NOMO-1 (cell line): ENCODE measurements at regions not wholly inside any gene's neighbourhood (a gene's known extent, or its start where the extent isn't known, plus 50 kb on each side); places are given as distances from the start of the nearest gene placed in this dataset.
"Not testable (repeated sequence)": the region's sequence is repeated elsewhere in the genome, so short reads cannot be mapped to it uniquely, and the experiment has no call there.

Experiments used
- DNase-seq, 2 experiments: peaks; one replicate each; lab custom pipeline; 2025; ENCODE audit not compliant: unreplicated experiment in 2 of 2; lab: John Stamatoyannopoulos, UW

DNA sequence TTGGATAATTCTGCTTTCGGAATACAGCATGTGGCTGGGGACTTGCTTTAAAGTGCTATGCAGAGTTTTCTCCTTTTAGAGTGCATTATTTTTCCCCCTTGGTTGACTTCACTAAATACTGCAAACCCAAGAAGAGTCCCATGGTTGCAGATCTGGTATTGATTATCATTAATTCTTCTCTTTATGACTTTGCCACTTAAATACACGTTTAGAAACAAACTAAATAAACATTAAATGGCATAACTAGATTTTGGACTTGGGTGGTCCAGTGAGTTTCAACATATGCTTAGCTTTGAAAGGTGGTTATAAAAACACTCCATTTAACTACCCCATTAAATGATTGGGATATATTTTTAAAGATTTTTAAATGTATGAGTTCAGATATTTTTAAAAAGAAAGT lies 279.2 kb downstream of the SOX4 start:
- no peak for DNase-seq

- DNase-seq, result no peak
Observed at GRCh38 chr6:21873562-21873961, 280.0 kb downstream of the SOX4 start.

DNA sequence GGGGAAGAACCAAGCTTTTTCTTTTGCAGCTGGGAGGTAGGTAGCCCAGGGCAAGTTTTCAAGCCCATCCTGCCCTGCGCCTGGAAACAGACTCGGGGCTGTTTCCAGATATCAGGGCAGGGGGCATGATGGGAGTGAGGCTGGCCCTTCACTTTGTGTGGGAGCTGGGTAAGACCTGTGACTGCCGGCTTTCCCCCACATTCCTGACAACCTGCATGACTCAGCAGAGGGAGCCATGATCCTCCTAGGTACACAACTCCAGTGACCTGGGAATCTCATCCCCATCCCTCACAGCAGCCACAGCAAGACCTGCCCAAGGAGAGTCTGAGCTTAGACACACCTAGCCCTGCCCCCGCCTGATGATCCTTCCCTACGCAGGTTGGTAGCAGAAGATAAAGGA lies 280.8 kb downstream of the SOX4 start:
- DNase-seq, result no peak

- DNase-seq, result not testable (repeated sequence)
Observed at GRCh38 chr6:21877037-21877436, 283.5 kb downstream of the SOX4 start.

DNA sequence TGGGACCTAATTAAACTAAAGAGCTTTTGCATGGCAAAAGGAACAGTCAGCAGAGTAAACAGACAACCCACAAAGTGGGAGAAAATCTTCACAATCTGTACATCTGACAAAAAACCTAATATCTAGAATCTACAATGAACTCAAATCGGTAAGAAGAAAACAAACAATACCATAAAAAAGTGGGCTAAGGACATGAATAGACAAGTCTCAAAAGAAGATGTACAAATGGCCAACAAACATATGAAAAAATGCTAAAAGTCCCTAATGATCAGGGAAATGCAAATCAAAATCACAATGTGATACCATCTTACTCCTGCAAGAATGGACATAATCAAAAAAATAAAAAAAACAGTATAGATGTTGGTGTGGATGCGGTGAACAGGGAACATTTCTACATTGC lies 286.7 kb downstream of the SOX4 start:
- DNase-seq, result not testable (repeated sequence)

DNA sequence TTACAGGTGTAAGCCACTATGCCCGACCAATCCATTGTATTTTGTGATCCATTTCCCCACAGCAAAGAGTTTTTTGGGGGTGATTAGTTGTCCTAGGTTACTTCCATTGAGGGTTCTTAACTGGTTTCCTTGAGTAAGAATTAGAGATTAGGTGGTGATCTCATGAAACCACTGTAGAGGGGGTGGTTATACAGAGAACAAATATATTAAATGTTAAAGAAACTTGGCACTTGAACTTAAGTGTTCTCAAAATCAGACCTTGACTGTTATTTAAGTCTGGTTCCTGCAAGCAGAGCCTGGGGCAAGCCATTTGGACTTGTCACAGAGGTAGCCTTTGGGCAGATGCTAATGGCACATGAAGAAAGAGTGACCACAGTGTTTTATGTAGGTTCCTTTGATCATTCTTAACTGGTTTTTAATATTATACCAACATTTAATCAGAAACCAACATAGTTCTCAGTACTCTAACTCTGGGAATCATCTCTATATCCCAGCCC lies 288.5 kb downstream of the SOX4 start:
- no peak for DNase-seq

DNA sequence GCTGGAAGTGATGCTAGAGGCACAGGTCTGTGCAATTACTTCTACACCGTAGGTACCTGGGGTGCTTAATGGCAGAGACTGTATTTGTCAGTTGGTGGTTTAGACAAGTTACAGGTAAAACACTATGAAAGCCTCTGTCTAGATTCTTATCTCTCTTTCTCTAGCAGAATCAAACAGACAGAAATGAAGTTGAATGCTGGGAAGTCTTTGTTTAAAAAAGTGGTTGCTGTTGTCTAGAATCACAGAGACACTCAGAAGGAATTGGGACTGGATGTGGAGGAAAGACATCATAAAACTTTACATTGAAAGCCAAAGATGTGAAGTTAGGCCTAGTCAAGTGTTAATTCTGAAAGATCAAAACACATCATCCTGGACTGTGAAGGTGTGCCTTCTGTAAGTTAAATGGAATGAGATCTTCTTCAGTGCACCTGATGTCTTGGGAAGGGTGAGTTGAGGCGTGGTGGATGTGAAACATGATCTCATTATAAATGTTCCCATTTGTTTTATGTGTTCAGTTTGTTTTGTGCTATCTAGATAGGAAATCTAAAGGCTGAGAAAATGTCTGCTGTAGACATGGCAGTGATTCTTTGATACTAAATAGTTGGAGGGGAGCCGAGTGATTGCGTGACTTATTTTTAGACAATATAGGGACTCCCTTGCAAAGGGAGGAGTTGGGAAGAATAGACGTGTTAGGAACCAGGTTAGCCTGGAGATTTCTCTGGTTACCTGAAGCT lies 290.2 kb downstream of the SOX4 start:
- no peak for DNase-seq

DNA sequence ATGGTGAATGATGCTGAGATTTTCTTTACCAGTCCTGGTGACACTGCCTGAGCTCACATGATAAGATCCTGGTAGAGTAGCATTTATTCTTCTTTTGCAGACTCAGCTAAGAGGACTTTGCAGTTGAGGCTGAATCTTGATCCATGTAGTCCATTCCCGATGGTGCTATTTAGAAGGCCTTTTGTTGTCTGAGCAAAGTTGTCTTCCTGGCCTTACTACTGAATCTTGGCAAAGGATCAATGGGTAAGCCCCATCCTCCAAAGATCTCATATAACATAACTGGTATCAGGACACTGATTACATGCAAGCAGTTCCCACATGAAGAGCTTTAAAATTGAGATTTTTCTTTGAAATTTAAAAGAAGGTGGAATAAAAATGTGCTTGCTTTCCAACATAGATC lies 291.6 kb downstream of the SOX4 start:
- DNase-seq, result no peak

DNA sequence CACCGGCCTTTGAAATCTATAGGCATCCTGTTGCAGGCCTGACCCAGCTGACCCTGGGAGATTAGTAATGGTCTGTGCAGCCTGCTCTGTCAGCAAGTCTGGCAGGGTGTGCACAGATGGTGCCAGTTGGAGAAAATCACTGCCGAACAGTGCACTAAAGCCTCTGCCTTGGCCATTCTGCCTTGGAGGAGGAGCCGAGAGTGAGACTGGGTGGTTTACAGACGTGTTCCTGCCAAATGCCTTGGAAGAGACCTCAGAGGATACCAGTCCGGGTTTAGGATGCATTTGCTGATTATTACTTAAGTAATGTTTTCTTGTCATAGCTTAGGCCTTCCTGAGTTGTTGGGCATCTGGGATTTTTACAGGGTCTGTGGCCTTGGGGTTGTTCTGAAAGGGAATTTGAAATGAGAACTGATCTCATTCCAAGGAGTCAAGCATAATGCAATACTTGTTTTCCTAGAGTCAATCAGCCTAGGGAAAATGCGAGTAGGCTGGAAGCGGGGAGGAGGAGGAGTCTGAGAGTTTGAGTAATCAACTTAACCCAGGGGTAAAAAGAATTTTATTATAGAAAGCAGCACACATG lies 292.1 kb downstream of the SOX4 start:
- no peak for DNase-seq

GRCh38 chr6:21886542-21887151 lies 293.1 kb downstream of the SOX4 start:
- DNase-seq, result no peak

- DNase-seq, result no peak
Observed at GRCh38 chr6:21887231-21888185, 294.0 kb downstream of the SOX4 start.

GRCh38 chr6:21891080-21891479 lies 297.5 kb downstream of the SOX4 start:
- no peak for DNase-seq

DNA sequence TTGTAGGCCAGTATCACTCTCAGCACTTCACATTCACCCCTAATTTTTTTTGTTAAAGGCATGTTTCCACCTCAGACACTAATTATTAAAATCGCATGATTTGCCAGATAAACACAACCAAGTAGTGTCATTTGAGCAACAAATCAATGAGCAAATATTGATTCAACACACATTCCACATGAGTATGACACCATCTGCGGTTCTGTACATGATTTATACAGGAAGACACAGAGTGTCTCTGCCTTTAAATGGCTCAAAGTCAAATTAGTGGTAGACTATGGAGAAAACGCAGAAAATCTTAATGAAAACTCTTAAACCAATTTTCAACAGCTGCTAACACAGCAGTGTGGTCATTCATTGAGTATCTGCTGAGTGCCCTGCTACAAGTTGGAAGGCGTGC lies 300.2 kb downstream of the SOX4 start:
- DNase-seq, result no peak

DNA sequence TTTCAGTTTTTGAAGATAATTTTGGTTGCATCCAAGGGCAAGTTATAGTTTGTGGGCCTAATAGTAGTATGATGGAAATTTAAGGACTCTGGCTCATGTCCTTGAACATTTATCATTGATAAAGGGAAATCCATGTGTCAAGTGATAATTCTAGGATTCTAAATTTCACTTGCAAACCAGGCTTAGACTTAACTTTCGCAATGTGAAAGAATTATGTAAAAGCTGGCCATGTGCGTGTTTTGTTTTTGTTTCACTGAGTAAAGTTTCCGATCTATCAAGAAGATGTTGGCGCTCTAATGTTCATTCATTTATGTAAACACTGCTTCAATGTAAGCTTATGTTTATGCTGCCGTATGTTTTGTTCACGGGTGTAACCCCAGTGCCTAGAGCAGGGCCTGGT lies 302.0 kb downstream of the SOX4 start:
- no peak for DNase-seq

DNA sequence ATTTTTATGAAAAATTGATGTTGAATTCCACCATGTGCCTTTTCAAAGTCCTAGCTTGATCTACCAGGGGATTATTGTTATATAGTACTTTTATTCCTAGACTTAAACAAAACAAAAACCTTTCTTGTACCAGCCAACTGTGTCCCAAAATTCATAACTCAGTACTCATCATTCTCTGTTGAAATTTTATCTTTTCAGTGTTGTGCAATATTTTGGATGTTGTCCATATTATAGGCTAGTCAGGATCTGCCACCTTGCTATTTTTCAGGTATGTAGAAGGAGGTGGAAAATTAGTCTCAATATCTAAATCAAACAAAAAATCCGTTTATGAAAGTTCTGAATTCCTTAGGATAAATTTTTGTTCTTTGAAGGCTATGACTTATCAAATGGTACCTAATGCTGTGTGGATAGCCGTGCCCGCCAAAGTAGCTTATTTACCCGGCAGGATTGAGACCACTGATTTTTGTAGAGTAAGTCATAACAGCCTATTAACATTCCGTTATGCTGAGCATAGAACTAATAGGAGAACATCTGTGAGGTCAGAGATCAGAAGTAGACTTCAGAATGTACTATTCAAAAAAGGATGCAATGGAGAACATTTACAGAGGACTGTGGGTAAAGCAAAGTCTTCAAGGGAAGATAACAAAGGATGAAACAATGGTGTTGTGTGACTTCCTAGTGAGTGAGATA lies 304.7 kb downstream of the SOX4 start:
- DNase-seq, result no peak

DNA sequence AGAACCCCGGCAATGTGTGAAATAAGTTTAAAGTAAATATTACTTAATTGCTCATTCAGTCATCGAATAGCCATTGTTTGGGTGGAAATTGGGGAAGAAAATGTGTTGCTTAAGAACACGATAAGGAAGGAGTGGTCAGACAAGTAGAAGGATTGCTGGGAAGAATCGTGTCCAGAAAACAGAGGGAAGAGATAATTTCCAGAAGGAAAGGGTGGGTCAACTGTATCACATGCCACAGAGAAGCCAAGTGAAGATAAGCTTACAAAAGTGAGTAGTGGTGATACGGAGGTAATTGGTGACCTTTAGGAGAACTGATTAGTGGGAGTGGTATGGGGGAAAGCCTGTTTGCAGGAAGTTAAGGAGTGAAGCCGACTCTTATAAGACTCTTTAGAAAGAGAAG lies 306.2 kb downstream of the SOX4 start:
- DNase-seq, result no peak

DNA sequence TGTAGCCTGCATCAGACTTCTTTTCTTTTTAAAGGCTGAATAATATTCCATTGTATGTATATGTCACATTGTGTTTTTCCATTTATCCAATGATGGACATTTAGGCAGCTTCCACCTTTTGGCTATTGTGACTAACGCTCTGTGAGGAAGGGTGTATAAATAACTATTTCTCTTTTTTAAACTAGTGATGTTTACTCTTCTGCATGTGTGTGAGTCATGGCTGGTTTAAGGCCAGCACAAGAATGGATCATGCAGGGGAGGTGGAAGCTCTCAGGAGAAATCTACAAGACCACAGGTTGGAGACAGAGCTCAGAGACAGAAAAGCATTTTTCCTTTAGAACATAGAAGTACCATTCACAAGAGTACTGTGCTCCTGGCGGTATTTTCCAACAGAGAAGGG lies 307.2 kb downstream of the SOX4 start:
- no peak for DNase-seq

- no peak for DNase-seq
Observed at GRCh38 chr6:21902628-21903169, 309.1 kb downstream of the SOX4 start.

DNA sequence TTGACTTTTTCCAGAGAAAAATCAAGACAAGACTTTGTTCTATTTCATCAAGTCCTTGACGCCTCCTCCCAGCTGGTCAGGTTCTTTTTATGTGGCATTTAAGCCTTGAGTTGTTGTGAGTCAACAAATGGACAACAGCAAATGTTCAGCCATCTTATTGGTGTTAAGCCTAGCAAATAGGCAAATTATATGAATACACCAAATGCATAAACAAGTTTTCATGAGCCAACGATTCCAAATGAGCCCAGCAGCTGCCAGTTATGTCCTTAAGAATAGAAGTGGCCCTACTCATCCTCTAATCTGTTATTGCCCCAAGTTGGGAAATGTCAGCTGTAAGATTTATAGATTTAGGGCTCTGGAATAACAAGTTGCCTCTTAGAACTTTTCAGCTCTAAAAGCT lies 312.0 kb downstream of the SOX4 start:
- no peak for DNase-seq

- no peak for DNase-seq
Observed at GRCh38 chr6:21906826-21907225, 313.3 kb downstream of the SOX4 start.
